GM21367 (cell line): ENCODE measurements at regions not wholly inside any gene's neighbourhood (a gene's known extent, or its start where the extent isn't known, plus 50 kb on each side); places are given as distances from the start of the nearest gene placed in this dataset.

Experiments
- ATAC-seq: cut with Tn5 transposase; IDR thresholded peaks from one replicate; pipeline ENCODE4 v1.9.1; 2021; ENCODE audit not compliant: unreplicated experiment

- ATAC-seq = no peak
Measured at GRCh38 chr14:40944521-40944920, 662.2 kb upstream of the LRFN5 start.

- ATAC-seq = no peak
Measured at GRCh38 chr14:40936861-40937260, 669.8 kb upstream of the LRFN5 start.

GRCh38 chr14:40920380-40920779 is 686.3 kb upstream of the LRFN5 start:
- ATAC-seq = no peak

GRCh38 chr14:40911141-40911540 is 695.5 kb upstream of the LRFN5 start:
- no peak for ATAC-seq

- ATAC-seq = no peak
Measured at GRCh38 chr14:40909906-40910305, 696.8 kb upstream of the LRFN5 start.

GRCh38 chr14:40903709-40904108 is 703.0 kb upstream of the LRFN5 start:
- no peak for ATAC-seq

GRCh38 chr14:40899435-40899834 is 707.2 kb upstream of the LRFN5 start:
- no peak for ATAC-seq

- ATAC-seq = no peak
Measured at GRCh38 chr14:40894846-40895245, 711.8 kb upstream of the LRFN5 start.

GRCh38 chr14:40889126-40889525 is 717.5 kb upstream of the LRFN5 start:
- no peak for ATAC-seq

- no peak for ATAC-seq
Measured at GRCh38 chr14:40887912-40888311, 718.8 kb upstream of the LRFN5 start.

- no peak for ATAC-seq
Measured at GRCh38 chr14:40870252-40870651, 736.4 kb upstream of the LRFN5 start.

GRCh38 chr14:40859055-40859454 is 747.6 kb upstream of the LRFN5 start:
- ATAC-seq = no peak

GRCh38 chr14:40855343-40855742 is 751.3 kb upstream of the LRFN5 start:
- no peak for ATAC-seq

- no peak for ATAC-seq
Measured at GRCh38 chr14:40850191-40850590, 756.5 kb upstream of the LRFN5 start.

- ATAC-seq = no peak
Measured at GRCh38 chr14:40847480-40847879, 759.2 kb upstream of the LRFN5 start.

GRCh38 chr14:40842816-40843215 is 763.9 kb upstream of the LRFN5 start:
- ATAC-seq = no peak

- no peak for ATAC-seq
Measured at GRCh38 chr14:40841886-40842285, 764.8 kb upstream of the LRFN5 start.

- ATAC-seq = no peak
Measured at GRCh38 chr14:40838601-40839000, 768.1 kb upstream of the LRFN5 start.

GRCh38 chr14:40806471-40806870 is 800.2 kb upstream of the LRFN5 start:
- no peak for ATAC-seq

- no peak for ATAC-seq
Measured at GRCh38 chr14:40796168-40796567, 810.5 kb upstream of the LRFN5 start.

GRCh38 chr14:40784860-40785259 is 821.8 kb upstream of the LRFN5 start:
- ATAC-seq = no peak

GRCh38 chr14:40762685-40763084 is 844.0 kb upstream of the LRFN5 start:
- no peak for ATAC-seq

- no peak for ATAC-seq
Measured at GRCh38 chr14:40762177-40762576, 844.5 kb upstream of the LRFN5 start.

GRCh38 chr14:40760704-40761103 is 846.0 kb upstream of the LRFN5 start:
- ATAC-seq = no peak
